ENCODE measurements at regions not wholly inside any gene's neighbourhood (a gene's known extent, or its start where the extent isn't known, plus 50 kb on each side); places are given as distances from the start of the nearest gene placed in this dataset.

- Histone ChIP-seq H3K36me3 (ENCODE audit: control insufficient read depth in 2 of 2, extremely low read depth in 1 of 2, insufficient read depth in 2 of 2, low read length in 2 of 2) (no peaks in the 10 kb centered on the region), H3K9ac (replicated peaks; ENCODE audit: extremely low read depth, insufficient read depth, low read length) (no peak overlapping the region), H3K27ac (ENCODE audit: insufficient read depth, low read depth, low read length) (no peak overlapping the region), H3K4me3 (replicated peaks in 1 of 3; ENCODE audit: insufficient read depth in 1 of 3, low read depth in 1 of 3, low read length in 3 of 3) (no peak overlapping the region), H2AFZ (ENCODE audit: low read depth, low read length) (no peak overlapping the region), H4K20me1 (replicated peaks; ENCODE audit: control insufficient read depth, extremely low read depth, insufficient read depth, low read length) (no peaks in the 10 kb centered on the region), H3K27me3 (ENCODE audit: control insufficient read depth in 2 of 2, insufficient read depth in 2 of 2, low read length in 2 of 2) (no peaks in the 10 kb centered on the region), H3K4me1 (ENCODE audit: control insufficient read depth, extremely low read depth, insufficient read depth, low read length) (no peaks in the 10 kb centered on the region), H3K9me3 (replicated peaks; ENCODE audit: control insufficient read depth, insufficient read depth, low read length) (peaks cover 3% of the 10 kb centered on the region), H3K79me2 (ENCODE audit: control insufficient read depth, insufficient read depth, low read length) (no peaks in the 10 kb centered on the region), H3K9me1 (replicated peaks; ENCODE audit: control insufficient read depth, extremely low read depth, insufficient read depth, low read length) (no peaks in the 10 kb centered on the region), H3K4me2 (ENCODE audit: insufficient read depth, low read length) (no peak overlapping the region)
- dilution Hi-C loops (cut with MboI; ENCODE audit: extremely low pct_ligation_motif_present, low sequenced_read_pairs): no loop called here
- ChIA-PET CTCF (no interaction called here), POLR2A (no interaction called here)
- TF ChIP-seq JUN (IDR thresholded peaks at IDR 0.05; ENCODE audit: borderline replicate concordance, insufficient read depth, insufficient read length, low read depth) (no peak), FOS (IDR thresholded peaks at IDR 0.05; ENCODE audit: borderline replicate concordance, insufficient read depth, low read length) (no peak), MYC (IDR thresholded peaks at IDR 0.05; ENCODE audit: low read depth, low read length) (no peak), POLR2AphosphoS5 (IDR thresholded peaks at IDR 0.05; ENCODE audit: insufficient read depth, low read depth, low read length) (no peak), CTCF (IDR thresholded peaks at IDR 0.05; ENCODE audit: extremely low read depth in 1 of 2, insufficient read depth in 1 of 2, low read depth in 1 of 2, low read length in 2 of 2) (no peak), GATA2 (IDR thresholded peaks at IDR 0.05; ENCODE audit: insufficient read depth, insufficient read length, low read depth, low read length) (no peak), POLR2A (IDR thresholded peaks at IDR 0.05; ENCODE audit: low read depth, low read length) (no peak), EZH2 (IDR thresholded peaks at IDR 0.05; ENCODE audit: borderline replicate concordance, low read depth, low read length, severe bottlenecking) (no peak)
- TF ChIP-seq, protein P1, sequence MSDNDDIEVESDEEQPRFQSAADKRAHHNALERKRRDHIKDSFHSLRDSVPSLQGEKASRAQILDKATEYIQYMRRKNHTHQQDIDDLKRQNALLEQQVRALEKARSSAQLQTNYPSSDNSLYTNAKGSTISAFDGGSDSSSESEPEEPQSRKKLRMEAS (IDR thresholded peaks at IDR 0.05; ENCODE audit: insufficient read depth, insufficient read length): no peak
- FAIRE-seq (no peak), DNase-seq (ENCODE audit: low read depth, low spot score) (no peak)
- BruUV-seq (replicated peaks): no TSS peak
- intact Hi-C loops (cut with micrococcal nuclease): no loop called here
Observed at GRCh38 chr2:228268301-228268700, 86.8 kb upstream of the SPHKAP start.

Data from endothelial cell of umbilical vein (primary cell).